Esophagus muscularis mucosa (tissue), 3 donors: ENCODE measurements at regions not wholly inside any gene's neighbourhood (a gene's known extent, or its start where the extent isn't known, plus 50 kb on each side); places are given as distances from the start of the nearest gene placed in this dataset.
"Not testable (repeated sequence)": the region's sequence is repeated elsewhere in the genome, so short reads cannot be mapped to it uniquely, and the experiment has no call there.

Experiments used
- CTCF ChIP-seq, 3 experiments: fragments of 200-600 bp in 2 of 3; fragments of 450-650 bp in 1 of 3; sonication (generic) in 2 of 3; IDR thresholded peaks; one replicate each; pipeline ENCODE4 v1.5.1; 2017 to 2019; ENCODE audit warnings: antibody characterized with exemption in 3 of 3, mild to moderate bottlenecking in 2 of 3, moderate library complexity in 1 of 3
- EP300 ChIP-seq: sonication (generic); formaldehyde crosslinking; IDR thresholded peaks from one replicate; pipeline ENCODE4 v1.6.1; 2017; ENCODE audit warnings: antibody characterized with exemption

- not testable (repeated sequence) for TF ChIP-seq CTCF (IDR thresholded peaks at IDR 0.05); EP300
These were observed 99.6 kb upstream of the CLEC14A start for GRCh38 chr14:38355473-38355872.
